CD4-positive, alpha-beta T cell treated with Interleukin-10 for 1 hour (primary cell): ENCODE measurements at regions not wholly inside any gene's neighbourhood (a gene's known extent, or its start where the extent isn't known, plus 50 kb on each side); places are given as distances from the start of the nearest gene placed in this dataset.
"Not testable (repeated sequence)": the region's sequence is repeated elsewhere in the genome, so short reads cannot be mapped to it uniquely, and the experiment has no call there.

ENCODE experiments used
- DNase-seq: peaks from one replicate; pipeline ENCODE4 v3.0.0-alpha.2; 2020

GRCh38 chr6:16947375-16948015 is 154.4 kb upstream of the STMND1 start:
- no peak for DNase-seq

- DNase-seq, result no peak
These were observed 157.3 kb upstream of the STMND1 start for GRCh38 chr6:16944596-16944995.

GRCh38 chr6:16939839-16940238 is 162.0 kb upstream of the STMND1 start:
- no peak for DNase-seq

GRCh38 chr6:16939351-16939750 is 162.5 kb upstream of the STMND1 start:
- DNase-seq, result no peak

- no peak for DNase-seq
These were observed 165.0 kb upstream of the STMND1 start for GRCh38 chr6:16936893-16937292.

DNA sequence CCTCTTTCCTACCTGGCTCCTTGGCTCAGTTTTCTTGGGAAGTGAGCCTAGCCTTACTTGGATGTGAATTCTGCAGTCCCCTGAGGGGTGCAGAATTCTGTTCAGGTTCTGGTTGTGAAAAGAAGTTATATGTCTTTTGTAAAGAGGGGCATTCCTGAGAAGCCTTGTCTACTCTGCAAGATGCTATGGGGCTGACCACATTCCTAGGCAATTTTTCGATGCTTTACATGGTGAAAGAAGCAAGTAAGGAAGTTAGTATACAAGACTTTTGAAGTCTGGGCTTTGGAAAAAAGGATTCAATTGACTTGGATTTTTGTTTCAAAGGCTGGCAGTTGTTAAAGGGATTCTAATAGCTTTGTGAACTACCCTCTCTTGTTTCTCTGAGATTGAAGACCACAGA is 167.9 kb upstream of the STMND1 start:
- no peak for DNase-seq

DNA sequence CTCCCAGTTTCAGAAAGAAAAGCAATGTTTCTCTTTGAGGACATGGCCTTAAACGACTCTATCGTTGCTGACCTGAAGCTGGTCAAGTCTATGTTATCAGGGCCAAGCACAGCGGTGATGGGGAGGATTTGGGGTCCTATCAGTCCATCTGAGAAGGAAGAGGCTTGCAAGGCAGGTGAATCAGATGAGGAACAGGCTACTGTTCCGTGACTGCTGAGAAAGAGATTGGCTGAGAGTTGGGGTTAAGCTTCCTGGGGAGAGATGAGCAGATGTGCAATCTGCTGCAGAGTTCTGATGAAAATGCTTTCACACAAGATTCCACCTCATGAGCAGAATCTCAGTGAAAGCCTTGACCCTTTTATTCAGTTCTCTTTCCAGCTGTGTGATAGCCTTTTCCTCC is 168.3 kb upstream of the STMND1 start:
- DNase-seq, result no peak

GRCh38 chr6:16932920-16933319 is 168.9 kb upstream of the STMND1 start:
- no peak for DNase-seq

- not testable (repeated sequence) for DNase-seq
These were observed 169.8 kb upstream of the ATXN1 start for GRCh38 chr6:16931079-16931478.

DNA sequence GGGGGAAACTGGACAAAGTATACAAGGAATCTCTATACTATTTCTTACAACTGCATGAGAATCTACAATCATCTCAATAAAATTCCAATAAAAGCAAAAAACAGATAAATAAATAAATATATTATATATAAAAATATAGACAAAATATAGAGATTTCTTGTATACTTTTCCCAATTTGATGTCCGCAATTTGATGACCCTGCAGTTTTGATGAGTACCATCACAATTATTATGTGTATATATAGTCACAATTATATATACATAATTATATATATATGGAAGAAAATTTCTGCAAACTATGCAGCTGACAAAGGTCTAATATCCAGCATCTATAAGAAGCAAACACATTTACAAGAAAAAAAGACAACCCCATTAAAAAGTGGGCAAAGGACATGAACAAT is 169.2 kb upstream of the ATXN1 start:
- DNase-seq, result no peak

DNA sequence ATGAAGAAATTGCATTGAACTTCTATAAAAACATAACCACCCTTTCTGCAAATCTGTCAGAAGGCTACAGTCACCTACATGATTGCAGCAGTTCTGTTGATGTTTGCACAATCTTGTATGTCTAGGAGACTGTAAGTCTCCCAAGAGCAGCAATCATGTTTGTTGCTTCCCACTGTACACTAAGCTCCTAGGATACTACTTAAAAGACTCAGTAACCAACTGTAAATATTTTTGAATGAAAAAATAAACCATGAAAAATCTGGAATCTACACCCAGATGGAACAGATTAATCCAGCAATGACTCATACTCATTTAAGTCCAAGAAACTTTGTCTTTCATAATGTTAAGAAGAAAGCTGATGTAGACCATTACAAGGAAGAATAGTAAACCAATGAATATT is 168.5 kb upstream of the ATXN1 start:
- DNase-seq, result no peak

DNA sequence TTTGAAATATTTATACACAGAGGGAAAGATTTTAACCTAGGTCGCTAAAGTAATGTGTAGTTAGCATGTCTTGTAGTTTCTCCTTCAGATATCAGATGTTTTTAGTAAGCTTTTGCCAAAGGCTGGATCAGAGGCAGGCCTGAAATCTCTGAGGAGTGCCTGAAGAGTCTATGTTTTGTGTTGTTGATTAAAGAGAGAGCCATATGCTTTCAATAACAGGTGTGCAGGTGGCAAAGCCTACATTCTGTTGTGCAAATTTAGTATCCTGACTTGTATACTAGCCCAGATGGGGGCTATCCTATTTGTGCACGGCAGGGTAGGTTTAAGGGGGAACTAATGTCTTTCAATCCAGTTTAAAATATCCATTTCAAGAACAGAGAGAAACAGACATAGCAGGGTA is 167.1 kb upstream of the ATXN1 start:
- no peak for DNase-seq

DNA sequence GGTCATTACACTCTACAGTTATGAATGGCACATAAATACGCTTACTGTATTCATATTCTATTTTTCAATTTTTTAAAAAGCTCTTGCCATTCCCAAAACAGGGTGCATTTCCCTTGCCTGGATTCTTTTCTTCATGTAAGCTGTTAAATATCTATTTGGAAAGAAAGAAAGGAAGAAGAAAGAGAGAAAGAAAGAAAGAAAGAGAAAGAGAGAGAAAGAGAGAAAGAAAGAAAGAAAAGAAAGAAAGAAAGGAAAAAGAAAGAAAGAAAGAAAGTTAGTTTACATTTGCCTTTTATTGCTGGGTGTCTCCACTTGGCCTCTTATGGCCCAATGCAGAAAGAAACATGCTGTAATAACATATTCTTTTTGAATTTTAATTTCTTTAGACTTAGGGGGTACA is 165.9 kb upstream of the ATXN1 start:
- no peak for DNase-seq

GRCh38 chr6:16925461-16925860 is 164.2 kb upstream of the ATXN1 start:
- DNase-seq, result no peak

GRCh38 chr6:16922282-16922681 is 161.0 kb upstream of the ATXN1 start:
- DNase-seq, result no peak

DNA sequence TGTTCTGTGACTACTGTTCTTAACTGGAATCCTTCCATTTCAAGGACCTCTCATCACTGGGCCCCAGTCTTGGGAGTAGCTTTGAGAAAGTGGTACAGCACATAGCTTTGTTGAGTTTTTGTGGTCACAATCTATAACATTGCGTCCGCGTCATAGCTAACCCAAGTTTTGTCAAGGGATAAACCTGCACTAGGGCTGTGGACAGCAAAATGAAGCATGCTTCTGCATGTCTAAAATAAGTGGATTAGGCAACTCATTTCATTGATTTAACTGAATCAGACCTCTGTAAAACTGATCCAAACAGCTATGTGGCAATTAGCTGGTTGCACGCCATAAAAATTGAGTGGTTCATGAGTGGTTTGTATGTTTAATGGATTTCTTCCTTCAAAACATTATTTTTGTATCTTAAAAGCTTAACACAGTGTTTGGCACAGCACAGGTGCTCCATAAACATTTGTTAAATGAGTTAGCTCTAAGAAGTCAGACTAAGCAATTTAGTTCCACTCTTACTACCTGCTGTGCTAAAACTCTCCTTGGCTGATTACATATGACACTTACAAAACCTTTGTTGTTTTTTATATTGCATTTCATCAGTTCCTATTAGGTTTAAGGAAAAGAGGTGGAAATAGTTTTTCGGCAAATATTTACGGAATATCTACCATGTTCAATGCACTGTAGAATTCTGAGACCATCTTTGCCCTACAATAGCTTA is 160.3 kb upstream of the ATXN1 start:
- no peak for DNase-seq

DNA sequence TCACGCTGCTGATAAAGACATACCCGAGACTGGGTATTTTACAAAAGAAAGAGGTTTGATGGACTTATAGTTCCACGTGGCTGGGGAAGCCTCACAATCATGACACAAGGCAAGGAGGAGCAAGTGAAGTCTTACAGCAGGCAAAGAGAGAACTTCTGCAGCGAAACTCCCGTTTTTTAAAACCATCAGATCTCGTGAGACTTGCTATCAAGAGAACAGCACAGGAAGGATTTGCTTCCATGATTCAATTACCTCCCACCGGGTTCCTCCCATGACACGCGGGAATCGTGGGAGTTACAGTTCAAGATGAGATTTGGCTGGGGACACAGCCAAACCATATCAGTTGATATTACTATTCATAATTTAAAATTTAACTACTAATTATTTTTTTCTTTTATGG is 157.3 kb upstream of the ATXN1 start:
- DNase-seq, result no peak

DNA sequence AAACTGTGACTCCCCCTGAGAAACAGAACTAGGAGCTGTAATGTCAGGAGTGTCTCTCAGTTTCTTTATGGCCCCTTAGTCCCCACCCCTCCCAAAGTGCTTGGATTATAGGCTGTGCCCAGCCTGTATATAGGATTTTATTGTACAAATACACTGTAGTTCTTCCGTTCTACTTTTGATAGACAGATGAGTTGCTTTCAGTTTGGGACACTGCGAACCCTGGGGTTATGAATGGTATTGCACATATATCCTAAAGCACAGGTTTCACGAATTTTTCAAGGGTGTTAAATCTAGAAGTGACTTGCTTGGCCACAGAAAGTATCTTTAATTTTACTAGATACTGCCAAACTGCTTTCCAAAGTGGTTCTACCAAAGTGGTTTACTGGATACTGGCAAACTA is 152.9 kb upstream of the ATXN1 start:
- no peak for DNase-seq

- DNase-seq, result no peak
These were observed 151.5 kb upstream of the ATXN1 start for GRCh38 chr6:16912756-16913155.

- no peak for DNase-seq
These were observed 149.8 kb upstream of the ATXN1 start for GRCh38 chr6:16911088-16911487.

DNA sequence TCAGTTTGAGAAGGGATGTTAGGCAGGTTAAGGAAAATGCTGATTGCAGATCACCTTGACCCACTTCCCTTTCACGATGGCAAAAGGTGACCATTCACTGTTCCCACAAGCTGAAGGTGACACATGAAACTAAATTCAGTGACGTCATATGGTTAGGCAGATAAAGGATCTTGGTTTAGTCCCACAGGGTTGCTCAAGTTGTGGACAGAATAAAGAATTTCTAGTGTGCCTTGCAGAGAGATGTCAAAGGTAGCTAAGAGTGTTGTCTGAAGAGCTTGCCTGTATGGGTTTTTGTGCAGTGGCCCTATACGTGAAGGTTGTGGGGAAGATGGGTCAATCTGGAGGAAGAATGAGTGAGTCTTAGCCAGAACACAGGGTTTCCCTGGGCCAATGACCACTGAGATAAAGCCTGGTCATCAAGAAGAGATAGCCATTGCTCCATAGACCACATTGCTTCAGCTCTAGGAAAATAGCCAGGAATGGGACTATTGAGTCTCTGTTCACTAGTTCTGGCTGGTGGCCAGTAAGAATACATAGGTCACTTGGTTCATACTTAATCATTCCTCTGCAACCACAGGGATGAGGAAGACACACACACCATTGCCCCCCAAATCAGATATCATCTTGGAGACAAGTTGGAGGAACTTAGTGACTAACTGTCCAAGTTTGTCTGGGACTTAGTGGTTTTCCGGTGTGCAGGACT is 148.5 kb upstream of the ATXN1 start:
- no peak for DNase-seq

DNA sequence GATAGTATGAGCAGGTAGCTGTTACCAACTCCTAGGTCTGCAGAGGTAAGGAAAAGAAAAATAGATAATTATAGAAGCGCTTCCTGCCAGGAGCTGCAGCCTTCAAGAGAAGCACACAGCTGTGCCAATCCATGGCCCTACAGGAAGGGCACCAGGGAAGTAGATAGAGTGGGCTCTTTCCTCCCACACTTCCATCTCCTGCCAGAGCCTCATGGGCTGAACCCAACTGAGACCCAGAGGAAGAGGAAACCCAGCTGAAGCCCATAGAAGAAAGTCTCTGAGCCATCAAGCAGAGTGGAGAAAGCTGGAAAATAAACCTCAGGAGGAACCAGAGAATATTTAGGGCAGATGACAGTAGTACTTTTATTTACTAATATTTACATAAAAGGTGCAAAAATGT is 146.7 kb upstream of the ATXN1 start:
- DNase-seq, result no peak

DNA sequence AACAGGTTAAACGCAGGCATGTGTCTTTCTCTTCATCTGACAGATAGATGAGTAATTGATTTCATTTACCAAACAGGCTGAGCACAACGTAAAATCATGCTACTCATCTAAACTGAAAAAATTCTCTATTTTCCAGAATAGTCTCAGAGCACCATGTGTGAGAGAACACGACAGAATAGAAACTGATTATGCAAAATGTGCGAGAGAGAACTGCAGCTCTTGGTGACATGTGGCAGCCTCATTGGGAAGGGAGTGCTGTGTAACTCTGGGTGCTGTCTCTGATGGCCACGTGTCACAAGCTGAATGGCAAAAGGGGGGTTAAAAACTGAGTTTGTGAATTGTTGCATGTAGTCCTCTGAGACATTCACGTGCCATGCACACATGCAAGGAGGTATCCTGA is 143.7 kb upstream of the ATXN1 start:
- no peak for DNase-seq

- no peak for DNase-seq
These were observed 142.2 kb upstream of the ATXN1 start for GRCh38 chr6:16903470-16903869.
